H1 (cell line): ENCODE measurements at regions not wholly inside any gene's neighbourhood (a gene's known extent, or its start where the extent isn't known, plus 50 kb on each side); places are given as distances from the start of the nearest gene placed in this dataset.

Source experiments
- CBX5 ChIP-seq: fragments of 300-800, 300-1000 bp; sonication (generic); IDR thresholded peaks from 2 replicates; pipeline ENCODE4 v1.7.1; 2016; ENCODE audit warnings: antibody characterized with exemption, low read length, low read depth
- CREB1 ChIP-seq: IDR thresholded peaks from 2 replicates; pipeline ENCODE4 v1.6.1; 2012; ENCODE audit warnings: inconsistent platforms
- EGR1 ChIP-seq: IDR thresholded peaks from 2 replicates; pipeline ENCODE4 v1.6.1; 2011; ENCODE audit warnings: low read depth, low read length, borderline replicate concordance
- KDM5A ChIP-seq: fragments of 200-600 bp; IDR thresholded peaks from 2 replicates; pipeline ENCODE4 v1.7.1; 2012; ENCODE audit warnings: mild to moderate bottlenecking, low read length, inconsistent platforms, mixed read lengths
- NRF1 ChIP-seq: IDR thresholded peaks from 2 replicates; pipeline ENCODE4 v1.6.1; 2011; ENCODE audit warnings: mild to moderate bottlenecking, low read depth, low read length, improper control_type of control experiment
- RXRA ChIP-seq: IDR thresholded peaks from 2 replicates; pipeline ENCODE4 v1.6.1; 2011; ENCODE audit warnings: low read depth, mild to moderate bottlenecking, low read length, moderate library complexity; ENCODE audit not compliant: insufficient read depth

DNA sequence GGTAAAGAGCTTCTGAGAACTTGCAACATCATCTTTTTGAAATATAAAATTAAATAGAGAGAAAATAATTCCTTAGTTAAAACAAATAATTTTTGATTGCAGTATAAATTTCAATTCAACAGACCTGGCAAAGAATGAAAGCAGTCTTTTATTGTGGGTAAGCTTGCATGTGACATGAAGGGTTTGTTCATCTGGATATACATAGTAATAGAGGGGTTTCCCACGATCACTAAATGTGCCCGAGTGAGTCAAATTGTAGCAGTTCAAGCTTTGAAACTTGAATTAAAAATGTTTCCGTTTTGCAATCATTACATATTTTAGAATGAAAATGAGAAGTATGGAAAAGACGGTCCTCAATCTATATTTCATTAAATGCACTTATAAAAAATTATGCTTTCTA lies 658.4 kb upstream of the MBL2 start (continued):
- TF ChIP-seq KDM5A (no peak), CBX5 (no peak), NRF1 (no peak), CREB1 (no peak), EGR1 (no peak), RXRA (no peak)
- TF ChIP-seq, all 59 proteins: peak for 0
